ENCODE measurements at regions not wholly inside any gene's neighbourhood (a gene's known extent, or its start where the extent isn't known, plus 50 kb on each side); places are given as distances from the start of the nearest gene placed in this dataset.
"Not testable (repeated sequence)": the region's sequence is repeated elsewhere in the genome, so short reads cannot be mapped to it uniquely, and the experiment has no call there.

DNA sequence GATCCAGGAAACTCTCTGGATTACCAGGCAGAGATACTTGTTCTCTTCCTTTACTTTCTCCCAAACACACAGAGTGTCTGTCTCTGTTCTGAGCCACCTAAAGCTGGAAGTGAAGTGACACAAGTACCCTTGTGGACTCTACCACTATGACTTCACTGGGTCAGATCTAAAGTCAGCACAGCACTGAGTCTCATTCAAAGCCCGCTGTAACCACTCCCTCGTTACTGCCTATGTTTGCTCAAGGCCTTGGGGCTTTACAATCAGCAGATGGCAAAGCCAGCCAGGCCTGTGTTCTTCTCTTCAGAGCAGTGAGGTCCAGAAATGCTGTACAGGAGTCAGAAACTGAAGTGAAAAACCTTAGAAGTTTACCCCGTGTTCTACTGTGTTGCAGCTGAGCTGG lies 588.3 kb upstream of the SEMA6D start:
- H3K27me3 ChIP-seq (replicated peaks in 1 of 4; ENCODE audit: control extremely low read depth in 1 of 4, control insufficient read depth in 3 of 4, insufficient read depth in 4 of 4, low read length in 3 of 4) = no peaks in the 10 kb centered on the region
- H3K79me2 ChIP-seq (ENCODE audit: control insufficient read depth, insufficient read depth, low read length) = no peaks in the 10 kb centered on the region
- TF ChIP-seq, protein P1, sequence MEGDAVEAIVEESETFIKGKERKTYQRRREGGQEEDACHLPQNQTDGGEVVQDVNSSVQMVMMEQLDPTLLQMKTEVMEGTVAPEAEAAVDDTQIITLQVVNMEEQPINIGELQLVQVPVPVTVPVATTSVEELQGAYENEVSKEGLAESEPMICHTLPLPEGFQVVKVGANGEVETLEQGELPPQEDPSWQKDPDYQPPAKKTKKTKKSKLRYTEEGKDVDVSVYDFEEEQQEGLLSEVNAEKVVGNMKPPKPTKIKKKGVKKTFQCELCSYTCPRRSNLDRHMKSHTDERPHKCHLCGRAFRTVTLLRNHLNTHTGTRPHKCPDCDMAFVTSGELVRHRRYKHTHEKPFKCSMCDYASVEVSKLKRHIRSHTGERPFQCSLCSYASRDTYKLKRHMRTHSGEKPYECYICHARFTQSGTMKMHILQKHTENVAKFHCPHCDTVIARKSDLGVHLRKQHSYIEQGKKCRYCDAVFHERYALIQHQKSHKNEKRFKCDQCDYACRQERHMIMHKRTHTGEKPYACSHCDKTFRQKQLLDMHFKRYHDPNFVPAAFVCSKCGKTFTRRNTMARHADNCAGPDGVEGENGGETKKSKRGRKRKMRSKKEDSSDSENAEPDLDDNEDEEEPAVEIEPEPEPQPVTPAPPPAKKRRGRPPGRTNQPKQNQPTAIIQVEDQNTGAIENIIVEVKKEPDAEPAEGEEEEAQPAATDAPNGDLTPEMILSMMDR (IDR thresholded peaks at IDR 0.05) = no peak
- no peak for TF ChIP-seq EZH2 (IDR thresholded peaks at IDR 0.05; ENCODE audit: borderline replicate concordance, insufficient read depth, low read depth, low read length, poor library complexity, severe bottlenecking)
- Mint-ChIP-seq H3K9me3 (ENCODE audit: insufficient read depth) (peaks cover 6% of the 10 kb centered on the region), H3K4me1 (no peaks in the 10 kb centered on the region), H3K27ac (no peak overlapping the region), H3K27me3 (no peaks in the 10 kb centered on the region), H3K4me3 (no peak overlapping the region)
- H3K9me3 ChIP-seq (ENCODE audit: control extremely low read depth in 1 of 3, control insufficient read depth in 2 of 3, insufficient read depth in 1 of 3, low read length in 2 of 3) = peaks cover 2 to 9% (median 3%) of the 10 kb centered on the region in 3 donors
- H3K27ac ChIP-seq (ENCODE audit: low read length in 2 of 2) = no peak overlapping the region
- no peak overlapping the region for H3K4me3 ChIP-seq (ENCODE audit: control extremely low read depth in 1 of 5, extremely low read depth in 1 of 5, insufficient read depth in 1 of 5, low read depth in 2 of 5, low read length in 4 of 5)
- H3K4me1 ChIP-seq (ENCODE audit: control insufficient read depth in 2 of 2, insufficient read depth in 2 of 2, low read length in 2 of 2) = no peaks in the 10 kb centered on the region
- ATAC-seq (ENCODE audit: low read depth) (no peak), DNase-seq (no peak)
- H3K4me2 ChIP-seq (replicated peaks; ENCODE audit: low read depth, low read length, poor library complexity, severe bottlenecking) = no peak overlapping the region
- H3K36me3 ChIP-seq (replicated peaks in 1 of 2; ENCODE audit: control extremely low read depth in 1 of 2, control insufficient read depth in 1 of 2, extremely low read depth in 1 of 2, insufficient read depth in 2 of 2, low read length in 1 of 2) = no peaks in the 10 kb centered on the region
- H3K9ac ChIP-seq (ENCODE audit: low read length) = no peak overlapping the region
- ChIA-PET CTCF (no interaction called here), POLR2A (no interaction called here)
- H2AFZ ChIP-seq (ENCODE audit: insufficient read depth, low read depth, low read length, poor library complexity, severe bottlenecking) = no peak overlapping the region
- intact Hi-C loops (cut with micrococcal nuclease) = no loop called here
- 92% methylated on average over 3 of the region's 3 CpGs for WGBS (ENCODE audit: insufficient coverage)
- no peaks in the 10 kb centered on the region for H4K20me1 ChIP-seq (ENCODE audit: control insufficient read depth, insufficient read depth, low read length, poor library complexity, severe bottlenecking)

DNA sequence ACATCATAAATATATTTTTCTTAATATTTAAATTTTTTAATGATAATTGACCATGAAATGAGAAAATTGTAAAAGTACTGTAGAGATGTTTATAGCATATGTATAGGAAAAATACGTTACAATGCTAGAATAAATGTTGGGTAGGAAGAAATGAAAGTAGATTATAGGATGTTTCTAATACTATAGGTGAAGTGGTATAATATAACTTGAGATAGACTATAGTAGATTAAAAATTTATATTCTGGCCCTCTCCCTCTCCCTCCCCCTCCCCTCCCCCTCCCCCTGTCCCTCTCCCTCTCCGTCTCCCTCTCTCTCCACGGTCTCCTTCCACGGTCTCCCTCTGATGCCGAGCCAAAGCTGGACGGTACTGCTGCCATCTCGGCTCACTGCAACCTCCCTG lies 585.9 kb upstream of the SEMA6D start:
- H3K79me2 ChIP-seq (ENCODE audit: control insufficient read depth, insufficient read depth, low read length); H3K27ac ChIP-seq (ENCODE audit: low read length in 2 of 2); H3K9me3 Mint-ChIP-seq (ENCODE audit: insufficient read depth); H3K4me3 Mint-ChIP-seq; H3K9me3 ChIP-seq (ENCODE audit: control extremely low read depth in 1 of 3, control insufficient read depth in 2 of 3, insufficient read depth in 1 of 3, low read length in 2 of 3); H4K20me1 ChIP-seq (ENCODE audit: control insufficient read depth, insufficient read depth, low read length, poor library complexity, severe bottlenecking); H3K9ac ChIP-seq (ENCODE audit: low read length); DNase-seq; H2AFZ ChIP-seq (ENCODE audit: insufficient read depth, low read depth, low read length, poor library complexity, severe bottlenecking); H3K27ac Mint-ChIP-seq; H3K27me3 ChIP-seq (replicated peaks in 1 of 4; ENCODE audit: control extremely low read depth in 1 of 4, control insufficient read depth in 3 of 4, insufficient read depth in 4 of 4, low read length in 3 of 4); H3K36me3 ChIP-seq (replicated peaks in 1 of 2; ENCODE audit: control extremely low read depth in 1 of 2, control insufficient read depth in 1 of 2, extremely low read depth in 1 of 2, insufficient read depth in 2 of 2, low read length in 1 of 2); intact Hi-C loops (cut with micrococcal nuclease); CTCF ChIA-PET; H3K4me1 Mint-ChIP-seq; ATAC-seq (ENCODE audit: low read depth); H3K4me3 ChIP-seq (ENCODE audit: control extremely low read depth in 1 of 5, extremely low read depth in 1 of 5, insufficient read depth in 1 of 5, low read depth in 2 of 5, low read length in 4 of 5); POLR2A ChIA-PET; H3K4me1 ChIP-seq (ENCODE audit: control insufficient read depth in 2 of 2, insufficient read depth in 2 of 2, low read length in 2 of 2); H3K27me3 Mint-ChIP-seq; H3K4me2 ChIP-seq (replicated peaks; ENCODE audit: low read depth, low read length, poor library complexity, severe bottlenecking): not testable (repeated sequence)
- no CpG with 5 or more reads among the region's 7 CpGs for WGBS (ENCODE audit: insufficient coverage)

Measured in B cell (primary cell).